MM.1S (cell line): ENCODE measurements at regions not wholly inside any gene's neighbourhood (a gene's known extent, or its start where the extent isn't known, plus 50 kb on each side); places are given as distances from the start of the nearest gene placed in this dataset.

Experiments used
- DNase-seq: peaks from one replicate; pipeline ENCODE4 v3.0.0-alpha.2; 2015
- H2AFZ ChIP-seq: fragments of 300-600 bp; sonication (generic); 2 replicates; pipeline ENCODE4 v1.6.0; 2016; ENCODE audit warnings: antibody characterized with exemption, low read length
- H3F3A ChIP-seq: fragments of 300-600 bp; sonication (generic); 2 replicates; pipeline ENCODE4 v1.6.1; 2016; ENCODE audit warnings: mild to moderate bottlenecking, antibody characterized with exemption, low read length, moderate library complexity, mixed read lengths; ENCODE audit not compliant: insufficient read depth
- H3K27ac ChIP-seq: fragments of 300-600 bp; sonication (generic); 2 replicates; pipeline ENCODE4 v1.5.1; 2016; ENCODE audit warnings: mild to moderate bottlenecking, low read length
- H3K27me3 ChIP-seq: fragments of 300-600 bp; sonication (generic); replicated peaks from 2 replicates; pipeline ENCODE4 v1.6.0; 2016; ENCODE audit warnings: low read length; ENCODE audit not compliant: insufficient read depth
- H3K36me3 ChIP-seq: fragments of 300-600 bp; sonication (generic); replicated peaks from 2 replicates; pipeline ENCODE4 v1.6.1; 2016; ENCODE audit warnings: mild to moderate bottlenecking, low read length, mixed read lengths; ENCODE audit not compliant: insufficient read depth
- H3K4me1 ChIP-seq: fragments of 300-600 bp; sonication (generic); 2 replicates; pipeline ENCODE4 v1.6.1; 2016; ENCODE audit warnings: low read length, mixed read lengths
- H3K4me2 ChIP-seq: fragments of 300-600 bp; sonication (generic); 2 replicates; pipeline ENCODE4 v1.6.0; 2016; ENCODE audit warnings: low read depth, low read length
- H3K4me3 ChIP-seq: fragments of 300-600 bp; sonication (generic); 2 replicates; pipeline ENCODE4 v1.5.1; 2016; ENCODE audit warnings: low read length, mixed read lengths
- H3K79me2 ChIP-seq: fragments of 300-600 bp; sonication (generic); 2 replicates; pipeline ENCODE4 v1.6.1; 2016; ENCODE audit warnings: mixed run types, low read length, mixed read lengths
- H3K9ac ChIP-seq: fragments of 300-600 bp; sonication (generic); 2 replicates; pipeline ENCODE4 v1.6.1; 2016; ENCODE audit warnings: low read length, mixed read lengths
- H3K9me2 ChIP-seq: fragments of 300-600 bp; sonication (generic); replicated peaks from 2 replicates; pipeline ENCODE4 v1.6.1; 2016; ENCODE audit warnings: mild to moderate bottlenecking, low read length, mixed read lengths; ENCODE audit not compliant: insufficient read depth
- H3K9me3 ChIP-seq: fragments of 300-600 bp; sonication (generic); replicated peaks from 2 replicates; pipeline ENCODE4 v1.6.1; 2016; ENCODE audit warnings: mild to moderate bottlenecking, low read length, mixed read lengths; ENCODE audit not compliant: insufficient read depth
- H4K20me1 ChIP-seq: fragments of 300-600 bp; sonication (generic); 2 replicates; pipeline ENCODE4 v1.6.1; 2016; ENCODE audit warnings: mild to moderate bottlenecking, low read length, moderate library complexity, mixed read lengths; ENCODE audit not compliant: insufficient read depth
- CTCF ChIP-seq: fragments of 300-600 bp; sonication (generic); IDR thresholded peaks from 2 replicates; pipeline ENCODE4 v1.5.1; 2016; ENCODE audit warnings: antibody characterized with exemption, low read length, mixed read lengths
- EZH2 ChIP-seq: fragments of 300-600 bp; sonication (generic); optimal IDR thresholded peaks from 2 replicates; pipeline ENCODE3; 2017; ENCODE audit warnings: low read depth, mild to moderate bottlenecking, antibody characterized with exemption, low read length, mixed read lengths
- EZH2phosphoT487 ChIP-seq: fragments of 300-600 bp; sonication (generic); IDR thresholded peaks from 2 replicates; pipeline ENCODE4 v1.6.1; 2018; ENCODE audit warnings: antibody characterized with exemption, low read length

- H3K4me3 ChIP-seq = no peak overlapping the region
- no peaks in the 10 kb centered on the region for H3K9me2 ChIP-seq
- DNase-seq = no peak
- H3K9ac ChIP-seq = no peak overlapping the region
- no peaks in the 10 kb centered on the region for H3K4me1 ChIP-seq
- no peaks in the 10 kb centered on the region for H3K27me3 ChIP-seq
- no peaks in the 10 kb centered on the region for H3K79me2 ChIP-seq
- H2AFZ ChIP-seq = no peak overlapping the region
- H3K27ac ChIP-seq = no peak overlapping the region
- H4K20me1 ChIP-seq = no peaks in the 10 kb centered on the region
- H3F3A ChIP-seq = no peaks in the 10 kb centered on the region
- no peaks in the 10 kb centered on the region for H3K36me3 ChIP-seq
- no peak for TF ChIP-seq EZH2
- no peak for TF ChIP-seq CTCF
- TF ChIP-seq EZH2phosphoT487 = no peak
- no peak overlapping the region for H3K4me2 ChIP-seq
- no peaks in the 10 kb centered on the region for H3K9me3 ChIP-seq
Observed at GRCh38 chr17:69717819-69718218, 303.3 kb downstream of the MAP2K6 start.

- TF ChIP-seq EZH2 (no peak), EZH2phosphoT487 (no peak), CTCF (no peak)
- Histone ChIP-seq H3K9me3 (no peaks in the 10 kb centered on the region), H2AFZ (no peak overlapping the region), H3K4me1 (no peaks in the 10 kb centered on the region), H3F3A (no peaks in the 10 kb centered on the region), H3K4me3 (no peak overlapping the region), H3K4me2 (no peak overlapping the region), H3K79me2 (no peaks in the 10 kb centered on the region), H3K27ac (no peak overlapping the region), H3K27me3 (no peaks in the 10 kb centered on the region), H3K9ac (no peak overlapping the region), H4K20me1 (no peaks in the 10 kb centered on the region), H3K36me3 (no peaks in the 10 kb centered on the region), H3K9me2 (no peaks in the 10 kb centered on the region)
- DNase-seq = no peak
Observed at GRCh38 chr17:69719474-69720048, 305.1 kb downstream of the MAP2K6 start.

- no peaks in the 10 kb centered on the region for H3K9me2 ChIP-seq
- H3K4me1 ChIP-seq = no peaks in the 10 kb centered on the region
- H3K36me3 ChIP-seq = no peaks in the 10 kb centered on the region
- no peak for DNase-seq
- no peaks in the 10 kb centered on the region for H3K27me3 ChIP-seq
- TF ChIP-seq CTCF (no peak), EZH2phosphoT487 (no peak), EZH2 (no peak)
- no peak overlapping the region for H3K4me2 ChIP-seq
- no peaks in the 10 kb centered on the region for H3K9me3 ChIP-seq
- H3K4me3 ChIP-seq = no peak overlapping the region
- no peaks in the 10 kb centered on the region for H3F3A ChIP-seq
- H2AFZ ChIP-seq = no peak overlapping the region
- H3K27ac ChIP-seq = no peak overlapping the region
- H4K20me1 ChIP-seq = no peaks in the 10 kb centered on the region
- H3K9ac ChIP-seq = no peak overlapping the region
- no peaks in the 10 kb centered on the region for H3K79me2 ChIP-seq
Observed at GRCh38 chr17:69722518-69722917, 308.0 kb downstream of the MAP2K6 start.
